K562 (cell line): ENCODE measurements at regions not wholly inside any gene's neighbourhood (a gene's known extent, or its start where the extent isn't known, plus 50 kb on each side); places are given as distances from the start of the nearest gene placed in this dataset.

Source experiments
- ARHGAP35 ChIP-seq: fragments of 450-650 bp; IDR thresholded peaks from 2 replicates; pipeline ENCODE4 v1.6.1; 2018; ENCODE audit not compliant: partially characterized antibody
- FOSL1 ChIP-seq: fragments of 200-800 bp; sonication (Bioruptor generic); conservative IDR thresholded peaks from 2 replicates; pipeline ENCODE4 v1.6.1; 2016; ENCODE audit warnings: missing genetic modification characterization, missing compliant biosample characterization
- RFX5 ChIP-seq: IDR thresholded peaks from 2 replicates; pipeline ENCODE4 v1.6.1; 2011; ENCODE audit warnings: low read depth, mild to moderate bottlenecking, improper control_type of control experiment, low read length
- SP1 ChIP-seq: sonication (generic); formaldehyde crosslinking; IDR thresholded peaks from 2 replicates; pipeline ENCODE4 v1.8.1; 2022; ENCODE audit warnings: mild to moderate bottlenecking, missing genetic modification reagents
- SRSF3 ChIP-seq: fragments of 200-400 bp; formaldehyde crosslinking; IDR thresholded peaks from 2 replicates; pipeline ENCODE4 v1.6.1; 2016; ENCODE audit warnings: mild to moderate bottlenecking, low read length, moderate library complexity; ENCODE audit not compliant: insufficient read depth
- TAF7 ChIP-seq: fragments of 450-650 bp; IDR thresholded peaks from 2 replicates; pipeline ENCODE4 v1.6.1; 2016; ENCODE audit warnings: missing genetic modification characterization, missing compliant biosample characterization
- ZBTB7A ChIP-seq: IDR thresholded peaks from 2 replicates; pipeline ENCODE4 v1.6.1; 2011; ENCODE audit warnings: low read depth, mild to moderate bottlenecking, low read length, moderate library complexity, borderline replicate concordance; ENCODE audit not compliant: control insufficient read depth
- ZNF165 ChIP-seq: fragments of 250-450 bp; sonication (Bioruptor Pico); IDR thresholded peaks from 2 replicates; pipeline ENCODE4 v1.4.0; 2020; ENCODE audit warnings: borderline replicate concordance
- ZNF445 ChIP-seq: fragments of 250-450 bp; sonication (Bioruptor Pico); IDR thresholded peaks from 2 replicates; pipeline ENCODE4 v1.4.0; 2020; ENCODE audit warnings: low read depth, mild to moderate bottlenecking, moderate library complexity
- TF ChIP-seq, protein P1 (sequence below): fragments of 450-650 bp; IDR thresholded peaks from 2 replicates; pipeline ENCODE4 v1.6.1; 2017; ENCODE audit warnings: antibody characterized with exemption
- TF ChIP-seq, protein P2 (sequence below): IDR thresholded peaks from 2 replicates; pipeline ENCODE4 v1.6.1; 2012; ENCODE audit warnings: low read depth, low read length, improper control_type of control experiment, borderline replicate concordance

DNA sequence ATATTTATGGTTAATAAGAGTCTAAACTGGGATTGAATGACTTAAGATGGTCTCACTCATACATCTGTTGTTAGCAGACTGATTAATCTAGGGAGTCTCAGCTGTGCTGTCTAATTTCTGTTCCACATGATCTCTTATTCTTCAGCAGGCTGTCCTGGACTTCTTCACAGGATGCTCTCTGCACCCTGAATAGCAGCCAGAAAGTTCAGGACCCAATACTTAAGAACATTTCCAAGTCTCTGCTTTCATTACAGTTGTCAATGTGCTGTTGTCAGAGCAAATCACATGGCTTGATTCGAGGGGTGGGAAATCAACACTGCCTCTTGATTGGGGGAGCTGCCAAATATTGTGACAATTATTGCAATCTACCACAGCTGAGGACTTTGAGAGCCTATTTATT lies 627.1 kb upstream of the SLC8A1 start:
- TF ChIP-seq ZNF165 (CRISPR knock-in tag) (no peak), ARHGAP35 (no peak), SRSF3 (no peak), ZBTB7A (no peak), RFX5 (no peak), TAF7 (tag) (no peak), ZNF445 (no peak), FOSL1 (tag) (no peak), SP1 (CRISPR knock-in tag) (no peak)
- TF ChIP-seq, protein P1, sequence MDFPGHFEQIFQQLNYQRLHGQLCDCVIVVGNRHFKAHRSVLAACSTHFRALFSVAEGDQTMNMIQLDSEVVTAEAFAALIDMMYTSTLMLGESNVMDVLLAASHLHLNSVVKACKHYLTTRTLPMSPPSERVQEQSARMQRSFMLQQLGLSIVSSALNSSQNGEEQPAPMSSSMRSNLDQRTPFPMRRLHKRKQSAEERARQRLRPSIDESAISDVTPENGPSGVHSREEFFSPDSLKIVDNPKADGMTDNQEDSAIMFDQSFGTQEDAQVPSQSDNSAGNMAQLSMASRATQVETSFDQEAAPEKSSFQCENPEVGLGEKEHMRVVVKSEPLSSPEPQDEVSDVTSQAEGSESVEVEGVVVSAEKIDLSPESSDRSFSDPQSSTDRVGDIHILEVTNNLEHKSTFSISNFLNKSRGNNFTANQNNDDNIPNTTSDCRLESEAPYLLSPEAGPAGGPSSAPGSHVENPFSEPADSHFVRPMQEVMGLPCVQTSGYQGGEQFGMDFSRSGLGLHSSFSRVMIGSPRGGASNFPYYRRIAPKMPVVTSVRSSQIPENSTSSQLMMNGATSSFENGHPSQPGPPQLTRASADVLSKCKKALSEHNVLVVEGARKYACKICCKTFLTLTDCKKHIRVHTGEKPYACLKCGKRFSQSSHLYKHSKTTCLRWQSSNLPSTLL = no peak
- TF ChIP-seq, protein P2, sequence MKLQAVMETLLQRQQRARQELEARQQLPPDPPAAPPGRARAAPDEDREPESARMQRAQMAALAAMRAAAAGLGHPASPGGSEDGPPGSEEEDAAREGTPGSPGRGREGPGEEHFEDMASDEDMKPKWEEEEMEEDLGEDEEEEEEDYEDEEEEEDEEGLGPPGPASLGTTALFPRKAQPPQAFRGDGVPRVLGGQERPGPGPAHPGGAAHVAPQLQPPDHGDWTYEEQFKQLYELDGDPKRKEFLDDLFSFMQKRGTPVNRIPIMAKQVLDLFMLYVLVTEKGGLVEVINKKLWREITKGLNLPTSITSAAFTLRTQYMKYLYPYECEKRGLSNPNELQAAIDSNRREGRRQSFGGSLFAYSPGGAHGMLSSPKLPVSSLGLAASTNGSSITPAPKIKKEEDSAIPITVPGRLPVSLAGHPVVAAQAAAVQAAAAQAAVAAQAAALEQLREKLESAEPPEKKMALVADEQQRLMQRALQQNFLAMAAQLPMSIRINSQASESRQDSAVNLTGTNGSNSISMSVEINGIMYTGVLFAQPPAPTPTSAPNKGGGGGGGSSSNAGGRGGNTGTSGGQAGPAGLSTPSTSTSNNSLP = no peak
